DND-41 (cell line): ENCODE measurements at regions not wholly inside any gene's neighbourhood (a gene's known extent, or its start where the extent isn't known, plus 50 kb on each side); places are given as distances from the start of the nearest gene placed in this dataset.

ENCODE experiments used
- CTCF ChIP-seq: IDR thresholded peaks from 2 replicates; pipeline ENCODE4 v1.5.1; 2012; ENCODE audit warnings: borderline replicate concordance, low read length, moderate library complexity, mild to moderate bottlenecking; ENCODE audit not compliant: poor library complexity, severe bottlenecking; ENCODE audit errors: extremely low read depth
- EZH2 ChIP-seq: IDR thresholded peaks from 3 replicates; pipeline ENCODE4 v1.6.1; 2012; ENCODE audit warnings: borderline replicate concordance, low read depth, mild to moderate bottlenecking, moderate library complexity, low read length, inconsistent platforms; ENCODE audit not compliant: severe bottlenecking

GRCh38 chr22:22043296-22044078 lies 60.9 kb upstream of the TOP3B start:
- no peak for TF ChIP-seq CTCF
- TF ChIP-seq EZH2, result no peak
